Kidney (tissue), 13 donors: ENCODE measurements at regions not wholly inside any gene's neighbourhood (a gene's known extent, or its start where the extent isn't known, plus 50 kb on each side); places are given as distances from the start of the nearest gene placed in this dataset.

Experiments
- DNase-seq, 5 donors: peaks; one replicate each; pipeline ENCODE4 v3.0.0-alpha.2; 2013 to 2020
- FAIRE-seq: peaks from 2 replicates; lab custom pipeline; 2012; peaks lifted over from hg19 to GRCh38; lab: Jason Lieb, UNC
- H3K27ac ChIP-seq, 2 donors: one replicate each; pipeline ENCODE4 v1.7.0; 2013; ENCODE audit warnings: low read depth in 2 of 2, low read length in 2 of 2, inconsistent platforms in 1 of 2
- H3K27me3 ChIP-seq: one replicate; pipeline ENCODE4 v1.7.1; 2013; ENCODE audit warnings: low read length, inconsistent platforms; ENCODE audit not compliant: control insufficient read depth, insufficient read depth
- H3K36me3 ChIP-seq, 3 donors: one replicate each; pipeline versions ENCODE4 v1.7.0 to v1.7.1; 2013; ENCODE audit warnings: low read length in 3 of 3, control low read depth in 1 of 3, inconsistent platforms in 1 of 3; ENCODE audit not compliant: insufficient read depth in 3 of 3, control insufficient read depth in 2 of 3
- H3K4me1 ChIP-seq, 3 donors: one replicate each; pipeline versions ENCODE4 v1.7.0 to v1.7.1; 2013; ENCODE audit warnings: low read length in 3 of 3, inconsistent platforms in 1 of 3, low read depth in 1 of 3; ENCODE audit not compliant: control insufficient read depth in 2 of 3, insufficient read depth in 2 of 3
- H3K4me3 ChIP-seq, 3 donors: one replicate each; pipeline versions ENCODE4 v1.7.0 to v1.8.1; 2013; ENCODE audit warnings: low read length in 3 of 3, control low read depth in 1 of 3, inconsistent platforms in 1 of 3
- H3K9ac ChIP-seq, 3 donors: one replicate each; pipeline versions ENCODE4 v1.7.0 to v1.7.1; 2013; ENCODE audit warnings: low read length in 3 of 3, control low read depth in 1 of 3, inconsistent platforms in 1 of 3
- H3K9me3 ChIP-seq, 3 donors: one replicate each; pipeline versions ENCODE4 v1.7.0 to v1.7.1; 2013; ENCODE audit warnings: low read length in 3 of 3, control low read depth in 1 of 3, inconsistent platforms in 1 of 3; ENCODE audit not compliant: control insufficient read depth in 2 of 3, insufficient read depth in 1 of 3
- CTCF ChIP-seq: IDR thresholded peaks from 3 replicates; pipeline ENCODE4 v1.5.1; 2012; ENCODE audit warnings: mild to moderate bottlenecking, moderate library complexity, borderline replicate concordance; ENCODE audit not compliant: insufficient read depth; ENCODE audit errors: extremely low read depth
- intact Hi-C: fragments of 100-400 bp; cut with DNase I; formaldehyde crosslinking; loops from one replicate; pipeline ENCODE4 v1.11.1; 2022
- donor health status: control.
- donor health status: control.
- donor health status: control.
- donor health status: control.
- donor health status: control.
- donor health status: DM: yes; HTN: yes; CAD: no.
- donor health status: Normal renal cell carcinoma (clear cell type).

GRCh38 chr7:24462984-24463383 is 110.3 kb upstream of the PALS2 start:
- H3K9me3 ChIP-seq = no peaks in the 10 kb centered on the region
- H3K4me1 ChIP-seq = peaks cover 0 to 4% (median 0%) of the 10 kb centered on the region in 3 donors
- intact Hi-C loops = no loop called here
- FAIRE-seq = no peak
- H3K4me3 ChIP-seq = no peak overlapping the region
- no peaks in the 10 kb centered on the region for H3K36me3 ChIP-seq
- H3K9ac ChIP-seq = no peak overlapping the region
- no peak for TF ChIP-seq CTCF
- no peak overlapping the region for H3K27ac ChIP-seq
- no peaks in the 10 kb centered on the region for H3K27me3 ChIP-seq
- no peak for DNase-seq

GRCh38 chr7:24463474-24463873 is 109.8 kb upstream of the PALS2 start:
- no peaks in the 10 kb centered on the region for H3K36me3 ChIP-seq
- H3K27me3 ChIP-seq = no peaks in the 10 kb centered on the region
- intact Hi-C loops = no loop called here
- FAIRE-seq (no peak), DNase-seq (no peak)
- H3K4me3 ChIP-seq = no peak overlapping the region
- peaks cover 0 to 4% (median 0%) of the 10 kb centered on the region in 3 donors for H3K4me1 ChIP-seq
- no peak overlapping the region for H3K9ac ChIP-seq
- H3K27ac ChIP-seq = no peak overlapping the region
- TF ChIP-seq CTCF = no peak
- H3K9me3 ChIP-seq = no peaks in the 10 kb centered on the region

GRCh38 chr7:24464861-24465260 is 108.4 kb upstream of the PALS2 start:
- no peak for DNase-seq
- no peak for FAIRE-seq
- Histone ChIP-seq H3K27ac (no peak overlapping the region), H3K9me3 (no peaks in the 10 kb centered on the region), H3K4me1 (peaks cover 0 to 4% (median 0%) of the 10 kb centered on the region in 3 donors), H3K36me3 (no peaks in the 10 kb centered on the region), H3K9ac (no peak overlapping the region), H3K4me3 (no peak overlapping the region), H3K27me3 (no peaks in the 10 kb centered on the region)
- TF ChIP-seq CTCF = no peak
- intact Hi-C loops = no loop called here

- intact Hi-C loops = no loop called here
Observed at GRCh38 chr7:24466168-24466768, 107.0 kb upstream of the PALS2 start.

More at GRCh38 chr7:24466168-24466768, 107.0 kb upstream of the PALS2 start:
- no peaks in the 10 kb centered on the region for H3K9me3 ChIP-seq
- H3K9ac ChIP-seq = no peak overlapping the region
- H3K4me1 ChIP-seq = peaks cover 0 to 4% (median 0%) of the 10 kb centered on the region in 3 donors
- no peaks in the 10 kb centered on the region for H3K36me3 ChIP-seq
- no peaks in the 10 kb centered on the region for H3K27me3 ChIP-seq
- TF ChIP-seq CTCF = no peak
- H3K27ac ChIP-seq = peak overlapping the region in 1 of 2 donors; percentile 38
- H3K4me3 ChIP-seq = no peak overlapping the region
- DNase-seq = no peak
- FAIRE-seq = no peak
